Tibial nerve (tissue), 4 donors: ENCODE measurements at regions not wholly inside any gene's neighbourhood (a gene's known extent, or its start where the extent isn't known, plus 50 kb on each side); places are given as distances from the start of the nearest gene placed in this dataset.

ENCODE experiments used
- DNase-seq, 2 donors: peaks; one replicate each; pipeline ENCODE4 v3.0.0-alpha.2; 2019; ENCODE audit warnings: low spot score in 2 of 2
- H3K27ac ChIP-seq, 4 donors: fragments of 200-600 bp; sonication (generic) in 3 of 4; one replicate each; pipeline ENCODE4 v1.5.1; 2017 to 2019; ENCODE audit warnings: mild to moderate bottlenecking in 1 of 4
- H3K27me3 ChIP-seq, 2 donors: fragments of 200-600 bp; sonication (generic) in 1 of 2; one replicate each; pipeline versions ENCODE4 v1.5.1 to v1.6.0; 2017 to 2019
- H3K36me3 ChIP-seq, 3 donors: fragments of 200-600 bp; sonication (generic); one replicate each; pipeline ENCODE4 v1.5.1; 2018 to 2019
- H3K4me1 ChIP-seq, 4 donors: fragments of 200-600 bp; sonication (generic) in 3 of 4; one replicate each; pipeline ENCODE4 v1.5.1; 2017 to 2019
- H3K4me3 ChIP-seq, 4 donors: fragments of 200-600 bp; sonication (generic) in 3 of 4; one replicate each; pipeline ENCODE4 v1.5.1; 2017 to 2019; ENCODE audit warnings: mild to moderate bottlenecking in 1 of 4, moderate library complexity in 1 of 4
- H3K9me3 ChIP-seq, 4 donors: fragments of 200-600 bp; sonication (generic) in 3 of 4; one replicate each; pipeline ENCODE4 v1.5.1; 2017 to 2019
- CTCF ChIP-seq, 5 experiments: fragments of 200-600 bp in 3 of 5; fragments of 450-650 bp in 2 of 5; sonication (generic) in 3 of 5; IDR thresholded peaks; one replicate each; pipeline ENCODE4 v1.5.1; 2016 to 2019; ENCODE audit warnings: antibody characterized with exemption in 5 of 5, mild to moderate bottlenecking in 3 of 5, moderate library complexity in 2 of 5
- EP300 ChIP-seq, 2 donors: sonication (generic); formaldehyde crosslinking; IDR thresholded peaks; one replicate each; pipeline ENCODE4 v1.6.1; 2017; ENCODE audit warnings: antibody characterized with exemption in 2 of 2, mild to moderate bottlenecking in 1 of 2
- POLR2A ChIP-seq, 2 donors: fragments of 450-650 bp; IDR thresholded peaks; one replicate each; pipeline ENCODE4 v1.6.1; 2017; ENCODE audit warnings: antibody characterized with exemption in 2 of 2, mild to moderate bottlenecking in 2 of 2, moderate library complexity in 2 of 2
- WGBS, 2 donors: methylation state at CpG; one replicate each; pipeline ENCODE4 v1.1.5; 2018; 5-methylcytosine and 5-hydroxymethylcytosine counted together

- Histone ChIP-seq H3K27me3 (no peaks in the 10 kb centered on the region), H3K4me1 (no peaks in the 10 kb centered on the region), H3K36me3 (no peaks in the 10 kb centered on the region), H3K4me3 (no peak overlapping the region), H3K9me3 (no peaks in the 10 kb centered on the region), H3K27ac (no peak overlapping the region)
- TF ChIP-seq CTCF (IDR thresholded peaks at IDR 0.05) (no peak), POLR2A (IDR thresholded peaks at IDR 0.05) (no peak), EP300 (IDR thresholded peaks at IDR 0.05) (no peak)
- no peak for DNase-seq
- WGBS, 2 donors: 48 to 52% methylated on average over 3 of the region's 3 CpGs
Observed at GRCh38 chr2:41129988-41130387, 678.1 kb upstream of the SLC8A1 start.

DNA sequence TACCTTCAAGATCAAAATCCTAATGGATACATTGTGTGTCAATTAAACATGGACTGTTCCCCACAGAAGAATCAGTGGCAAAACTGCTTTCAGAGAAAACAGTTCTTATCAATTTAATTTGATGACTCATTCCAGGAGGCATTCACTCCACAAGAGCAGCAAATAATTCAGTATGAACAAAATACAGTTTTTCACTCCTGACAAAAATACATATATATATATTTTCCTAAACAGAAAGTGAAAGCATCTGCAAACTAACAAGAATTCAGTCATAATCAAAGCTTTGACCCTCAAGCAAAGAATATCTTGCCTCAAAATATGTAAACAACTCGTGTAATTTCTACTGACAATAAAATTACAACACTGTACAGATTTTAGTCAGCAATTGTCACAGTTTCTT lies 685.1 kb upstream of the SLC8A1 start:
- 14 to 24% methylated on average over 1 of the region's 1 CpG for whole genome bisulfite sequencing, 2 donors
- peaks cover 0 to 7% (median 0%) of the 10 kb centered on the region in 4 donors for H3K4me1 ChIP-seq
- TF ChIP-seq POLR2A (IDR thresholded peaks at IDR 0.05) (no peak), EP300 (IDR thresholded peaks at IDR 0.05) (no peak), CTCF (IDR thresholded peaks at IDR 0.05) (no peak)
- H3K27ac ChIP-seq: no peak overlapping the region
- no peak overlapping the region for H3K4me3 ChIP-seq
- no peak for DNase-seq
- H3K27me3 ChIP-seq: no peaks in the 10 kb centered on the region
- no peaks in the 10 kb centered on the region for H3K9me3 ChIP-seq
- no peaks in the 10 kb centered on the region for H3K36me3 ChIP-seq

DNA sequence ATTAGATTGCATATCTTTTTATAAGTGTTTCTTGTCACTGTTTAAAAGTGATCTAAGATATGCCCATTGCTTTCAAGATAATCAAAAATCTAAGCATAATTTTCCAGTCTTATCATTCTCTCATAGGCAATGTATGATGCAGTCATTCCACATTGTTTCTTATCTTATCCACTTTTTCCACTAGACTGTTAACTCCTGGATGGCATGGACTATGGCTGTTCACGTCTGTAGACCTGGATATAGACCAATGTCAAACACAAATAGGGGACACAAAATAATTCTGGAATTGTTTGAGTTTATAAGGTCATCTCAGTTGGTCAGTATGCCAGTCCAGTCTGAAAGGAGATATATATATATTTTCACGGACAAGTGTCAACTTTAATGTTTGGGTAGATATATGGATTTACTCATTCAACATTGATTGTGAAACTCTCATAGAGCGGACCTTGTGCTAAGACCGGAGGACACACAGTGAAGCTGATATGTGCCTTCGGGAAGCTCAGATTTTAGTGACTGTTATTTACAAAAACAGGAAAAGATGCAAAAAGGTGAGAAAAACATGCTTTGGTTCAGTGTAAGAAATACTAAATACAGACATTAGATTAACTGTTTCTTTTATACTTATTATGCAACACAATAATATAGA lies 689.4 kb upstream of the SLC8A1 start:
- WGBS, 2 donors: 92 to 94% methylated on average over 5 of the region's 5 CpGs
- Histone ChIP-seq H3K27me3 (no peaks in the 10 kb centered on the region), H3K9me3 (no peaks in the 10 kb centered on the region), H3K36me3 (no peaks in the 10 kb centered on the region), H3K27ac (no peak overlapping the region), H3K4me3 (no peak overlapping the region), H3K4me1 (peaks cover 0 to 7% (median 0%) of the 10 kb centered on the region in 4 donors)
- no peak for DNase-seq
- TF ChIP-seq CTCF (IDR thresholded peaks at IDR 0.05) (no peak), POLR2A (IDR thresholded peaks at IDR 0.05) (no peak), EP300 (IDR thresholded peaks at IDR 0.05) (no peak)

GRCh38 chr2:41142478-41142877 lies 690.6 kb upstream of the SLC8A1 start:
- WGBS, 2 donors: 46 to 54% methylated on average over 1 of the region's 1 CpG
- no peak overlapping the region for H3K27ac ChIP-seq
- no peak overlapping the region for H3K4me3 ChIP-seq
- H3K4me1 ChIP-seq: no peaks in the 10 kb centered on the region
- H3K36me3 ChIP-seq: no peaks in the 10 kb centered on the region
- TF ChIP-seq EP300 (IDR thresholded peaks at IDR 0.05) (no peak), CTCF (IDR thresholded peaks at IDR 0.05) (no peak), POLR2A (IDR thresholded peaks at IDR 0.05) (no peak)
- DNase-seq: no peak
- H3K9me3 ChIP-seq: no peaks in the 10 kb centered on the region
- H3K27me3 ChIP-seq: no peaks in the 10 kb centered on the region

GRCh38 chr2:41145066-41145465 lies 693.2 kb upstream of the SLC8A1 start:
- no peak overlapping the region for H3K4me3 ChIP-seq
- H3K27ac ChIP-seq: no peak overlapping the region
- no peaks in the 10 kb centered on the region for H3K36me3 ChIP-seq
- 93 to 98% methylated on average over 1 of the region's 1 CpG for WGBS, 2 donors
- no peaks in the 10 kb centered on the region for H3K4me1 ChIP-seq
- H3K27me3 ChIP-seq: no peaks in the 10 kb centered on the region
- H3K9me3 ChIP-seq: no peaks in the 10 kb centered on the region
- DNase-seq: no peak
- no peak for TF ChIP-seq EP300 (IDR thresholded peaks at IDR 0.05)
- no peak for TF ChIP-seq CTCF (IDR thresholded peaks at IDR 0.05)
- no peak for TF ChIP-seq POLR2A (IDR thresholded peaks at IDR 0.05)
